HG03066 (cell line): ENCODE measurements at regions not wholly inside any gene's neighbourhood (a gene's known extent, or its start where the extent isn't known, plus 50 kb on each side); places are given as distances from the start of the nearest gene placed in this dataset.

Source experiments
- ATAC-seq: cut with Tn5 transposase; IDR thresholded peaks from one replicate; pipeline ENCODE4 v1.9.1; 2021; ENCODE audit warnings: low read depth; ENCODE audit not compliant: unreplicated experiment

DNA sequence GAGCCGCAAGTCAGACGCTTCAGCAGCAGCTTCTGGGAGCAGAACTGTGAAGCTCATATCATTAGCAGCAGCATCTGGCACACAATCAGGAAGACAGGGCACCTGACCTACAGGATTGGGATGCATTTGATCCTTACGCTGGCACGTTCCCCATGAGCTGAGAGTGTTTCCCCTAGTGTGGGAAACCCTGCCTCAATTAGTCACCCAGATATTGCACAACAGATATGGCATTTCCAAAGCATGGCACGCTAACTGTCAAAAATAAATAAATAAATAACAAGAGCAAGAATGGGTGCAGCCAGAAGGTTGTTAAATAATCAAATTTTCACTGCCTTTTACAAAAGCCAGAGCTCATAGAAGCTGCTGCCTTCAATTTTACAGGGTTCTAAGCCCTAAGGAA, 189.6 kb upstream of the THBS1 start:
- ATAC-seq: no peak

DNA sequence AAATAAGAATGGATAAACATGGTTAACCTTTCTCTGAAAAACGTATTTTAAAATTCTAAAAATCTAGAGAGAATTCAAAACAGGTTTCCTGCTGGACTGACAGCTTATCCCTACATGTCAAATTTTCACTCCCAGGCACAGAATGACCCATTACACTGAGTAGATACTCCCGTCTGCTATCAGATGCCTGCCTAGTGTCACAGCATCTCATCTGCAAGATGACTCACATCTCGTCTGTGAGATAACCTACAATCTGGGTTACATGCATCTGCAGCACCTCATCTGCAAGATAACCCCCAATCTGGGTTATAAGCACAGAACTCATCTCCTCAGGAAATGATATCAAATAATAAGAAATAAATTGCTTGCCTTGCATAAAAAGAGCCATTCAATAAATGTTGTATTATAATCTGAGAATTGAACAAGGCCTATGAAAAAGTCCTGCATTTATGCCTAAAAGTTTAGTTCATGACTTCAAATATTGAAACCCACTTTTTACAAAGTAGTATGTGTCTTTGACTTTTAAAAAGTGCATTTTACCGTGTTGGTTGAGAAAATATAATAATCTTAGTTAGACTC, 188.3 kb upstream of the THBS1 start:
- no peak for ATAC-seq

DNA sequence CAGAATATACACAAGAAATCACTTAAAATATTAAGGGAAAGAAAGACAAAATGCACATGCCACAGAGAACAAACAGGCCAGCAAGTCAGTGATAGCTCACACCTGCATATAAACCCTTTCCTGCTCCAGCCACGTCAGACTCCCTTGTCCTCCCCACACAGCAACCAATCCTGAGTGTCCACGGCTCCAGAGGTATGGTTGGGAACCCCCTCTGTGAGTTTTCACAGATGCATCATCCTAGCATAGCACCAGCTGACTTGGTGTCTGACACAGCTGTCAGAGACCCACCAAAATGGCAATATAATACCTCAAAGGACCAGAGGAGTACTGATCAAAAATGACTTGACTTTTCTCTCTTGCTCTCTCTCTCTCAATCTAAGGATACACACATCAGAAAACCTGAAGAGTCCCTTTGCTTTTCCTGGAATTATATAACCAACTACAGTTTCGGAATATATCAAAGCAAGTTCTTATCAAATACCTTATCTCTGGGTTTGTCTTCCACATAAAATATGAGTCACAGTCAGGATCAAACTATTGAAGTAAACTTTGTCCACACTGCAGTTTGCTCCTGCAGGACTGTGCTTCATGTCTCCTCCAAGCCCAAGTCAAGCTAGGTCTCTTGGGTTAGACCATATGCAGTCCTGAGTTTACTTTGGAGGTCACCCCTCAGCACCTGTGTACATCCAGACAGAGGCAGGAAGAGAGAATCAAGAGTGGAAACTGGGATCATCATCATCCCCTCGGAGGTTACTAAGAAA, 187.1 kb upstream of the THBS1 start:
- ATAC-seq: no peak

DNA sequence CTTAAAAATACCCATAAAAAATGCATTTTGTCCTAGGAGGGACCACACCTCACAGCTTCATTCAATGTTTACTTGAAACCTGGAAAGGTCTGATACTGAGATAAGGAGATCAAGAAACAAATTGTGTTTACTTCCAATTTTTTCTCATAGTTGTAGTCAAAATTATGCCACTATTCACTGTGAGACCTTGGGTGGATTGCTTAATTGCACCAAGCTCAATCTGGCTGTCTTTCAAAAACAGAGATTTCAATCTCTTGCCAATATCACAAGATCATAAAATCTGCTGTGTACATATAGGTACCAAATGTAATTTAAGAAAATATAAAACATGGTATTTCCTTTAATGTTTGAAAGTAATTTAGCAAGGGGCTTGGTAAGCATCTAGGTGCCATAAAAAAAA, 186.4 kb upstream of the THBS1 start:
- ATAC-seq: no peak

GRCh38 chr15:39396979-39397615, 183.8 kb upstream of the THBS1 start:
- no peak for ATAC-seq

DNA sequence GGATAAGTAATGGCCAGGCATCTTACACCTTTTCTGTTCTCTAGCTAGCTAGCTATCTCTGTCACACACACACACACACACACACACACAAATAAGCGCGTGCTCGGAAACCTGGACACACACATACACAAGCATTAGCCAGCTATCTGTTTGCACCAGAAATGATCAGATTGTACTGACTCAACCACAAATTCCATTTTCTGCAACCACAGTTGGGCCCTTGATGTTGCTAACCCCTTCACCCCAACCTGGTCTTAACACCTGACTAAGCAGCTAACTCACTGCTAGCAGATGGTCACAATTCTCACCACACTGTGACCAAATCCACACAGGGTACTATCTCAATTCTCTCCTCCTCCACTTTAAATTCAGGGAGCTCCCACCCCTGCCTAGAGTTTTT, 183.0 kb upstream of the THBS1 start:
- ATAC-seq: no peak

GRCh38 chr15:39399600-39399999, 181.3 kb upstream of the THBS1 start:
- no peak for ATAC-seq

- no peak for ATAC-seq
These were observed 180.9 kb upstream of the THBS1 start for GRCh38 chr15:39400002-39400401.

DNA sequence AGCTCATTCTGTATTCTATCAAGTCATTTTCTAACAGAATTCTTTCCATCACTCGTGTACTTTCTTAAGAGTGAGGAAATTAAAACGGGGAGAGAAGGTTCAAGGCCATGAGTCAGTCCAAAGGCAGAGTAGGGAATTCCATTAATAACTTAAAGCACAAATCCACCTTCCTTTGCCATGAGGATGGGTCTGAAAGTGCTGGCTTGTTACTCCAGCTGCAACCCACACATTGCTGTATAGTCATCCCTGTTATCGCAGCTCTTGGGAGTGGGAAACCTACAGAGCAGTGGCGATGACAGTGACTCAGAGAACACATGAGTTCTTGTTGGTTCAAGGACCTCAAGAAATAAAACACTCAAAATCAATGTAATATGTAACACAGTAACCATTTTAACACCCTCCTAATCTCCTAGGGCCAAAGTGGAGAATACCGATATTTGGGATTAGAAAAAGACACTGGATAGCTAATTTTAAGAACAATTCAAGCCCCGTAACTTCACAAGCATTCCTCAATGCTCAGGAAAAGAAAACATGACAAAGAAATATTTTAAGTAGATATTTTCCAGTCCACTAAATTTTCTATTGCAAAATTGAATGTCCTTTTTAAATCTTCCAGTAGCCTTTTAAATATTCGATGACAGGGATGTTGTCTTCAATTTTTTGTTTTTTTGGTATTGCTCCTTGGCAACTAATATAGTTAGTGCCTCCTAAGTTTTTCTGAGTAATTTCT, 179.9 kb upstream of the THBS1 start:
- no peak for ATAC-seq

DNA sequence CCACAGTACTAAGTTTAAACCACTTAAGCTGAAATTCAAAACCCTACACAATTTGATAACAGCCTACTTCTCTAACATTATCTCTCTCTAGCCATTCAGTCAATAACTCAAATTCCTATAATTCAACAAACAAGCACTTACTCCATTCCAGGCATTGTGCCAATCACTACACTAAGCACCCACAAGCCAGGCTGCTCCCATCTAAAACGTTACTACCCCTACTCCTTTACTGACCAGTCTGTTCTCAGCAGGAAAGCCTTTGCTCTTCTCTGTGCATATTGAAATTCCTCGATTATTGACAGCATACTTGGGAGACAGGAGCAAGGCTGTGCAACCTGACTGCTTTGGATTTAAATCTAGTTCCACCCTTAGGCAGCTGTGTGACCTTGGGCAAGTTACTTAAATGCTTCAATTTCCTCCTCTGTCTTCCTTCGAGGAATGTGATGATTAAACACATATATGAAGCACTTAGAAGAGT, 177.2 kb upstream of the THBS1 start:
- no peak for ATAC-seq

DNA sequence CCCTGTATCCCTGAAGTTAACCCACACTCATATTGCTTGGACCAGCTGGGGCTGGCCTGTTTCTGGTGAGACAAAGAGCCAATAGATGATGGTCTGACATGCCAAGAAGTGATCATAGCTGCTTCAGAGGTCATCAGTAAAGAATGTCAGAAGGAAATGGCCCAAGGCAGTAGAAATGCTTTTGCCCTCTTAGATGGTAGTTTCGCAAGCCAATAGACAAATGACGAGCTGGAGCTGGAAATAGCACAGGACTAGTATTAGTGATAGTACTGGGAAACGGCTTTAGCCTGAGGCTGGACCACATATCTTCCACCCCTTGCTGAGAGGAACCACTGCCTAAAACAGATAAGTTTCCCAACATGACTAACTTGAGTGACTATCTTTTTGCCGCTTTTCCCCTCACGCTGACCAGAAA, 176.1 kb upstream of the THBS1 start:
- ATAC-seq: no peak

GRCh38 chr15:39406485-39406884, 174.4 kb upstream of the THBS1 start:
- ATAC-seq: peak; percentile 60

DNA sequence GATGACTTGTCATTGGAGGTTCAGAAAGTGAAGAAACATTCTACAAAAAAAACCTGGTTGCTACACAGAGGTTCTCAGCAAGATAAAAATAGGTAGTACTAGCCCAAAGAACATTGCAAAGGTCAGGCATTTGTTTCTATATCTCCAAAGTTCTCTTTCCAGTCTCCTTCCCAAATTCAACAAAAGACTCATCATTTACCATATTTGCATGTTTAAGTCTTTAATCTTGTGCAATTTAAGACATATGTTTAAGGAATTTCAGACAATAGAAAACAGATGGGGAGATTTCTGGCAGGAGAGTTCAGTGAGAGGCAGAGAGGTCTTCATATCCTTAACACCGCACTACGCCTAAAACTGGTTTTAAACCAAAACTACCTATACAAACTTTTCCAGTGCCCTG, 173.8 kb upstream of the THBS1 start:
- ATAC-seq: no peak

DNA sequence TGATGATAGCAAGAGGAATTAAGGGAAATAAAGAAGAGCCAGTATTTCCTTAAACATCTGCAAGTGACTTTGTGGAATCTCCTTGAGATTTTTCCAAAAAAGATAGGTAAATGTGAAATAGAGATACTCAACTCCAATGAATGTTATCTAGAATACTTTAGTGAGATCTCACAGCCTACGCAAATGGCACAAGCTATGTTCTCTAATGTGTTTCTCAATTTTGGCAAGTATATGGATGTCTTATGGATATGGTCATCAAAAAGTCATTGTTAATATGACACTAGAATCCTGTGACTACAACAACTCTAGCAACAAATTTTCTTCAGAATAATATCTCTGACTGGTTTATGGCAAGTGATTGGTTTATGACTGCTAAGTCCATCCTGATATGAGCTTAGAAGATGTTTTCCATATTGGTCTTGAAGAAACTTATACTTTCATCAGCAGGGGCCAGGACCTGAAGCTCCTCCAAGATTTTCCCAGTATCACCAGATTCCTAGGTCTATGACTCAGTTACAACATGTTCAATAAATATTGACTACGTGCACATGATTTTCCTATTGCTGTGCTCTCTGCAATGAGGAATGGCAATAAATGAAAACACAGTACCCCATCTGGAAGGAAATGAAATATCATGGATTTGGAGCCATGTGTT, 170.9 kb upstream of the THBS1 start:
- ATAC-seq: no peak

GRCh38 chr15:39411102-39411989, 169.5 kb upstream of the THBS1 start:
- ATAC-seq: peak; percentile 78

DNA sequence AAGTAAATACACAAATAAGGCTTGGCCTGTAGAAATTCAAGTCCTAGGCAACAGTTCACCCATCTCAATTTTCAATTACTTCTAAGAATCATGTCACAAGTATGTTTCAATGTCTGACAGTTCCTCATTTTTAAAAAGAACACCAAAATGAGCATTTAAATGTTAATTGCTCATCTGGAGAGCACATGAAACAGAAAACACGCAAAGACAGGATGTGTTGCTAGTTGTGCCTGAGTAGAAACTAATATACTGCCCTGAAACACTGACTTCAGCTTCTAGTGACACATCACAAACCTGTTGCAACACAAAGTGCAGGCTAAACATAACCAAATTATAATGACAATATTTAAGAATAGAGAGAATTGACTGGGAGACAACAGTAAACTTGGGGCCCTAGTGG, 167.3 kb upstream of the THBS1 start:
- ATAC-seq: peak; percentile 57

DNA sequence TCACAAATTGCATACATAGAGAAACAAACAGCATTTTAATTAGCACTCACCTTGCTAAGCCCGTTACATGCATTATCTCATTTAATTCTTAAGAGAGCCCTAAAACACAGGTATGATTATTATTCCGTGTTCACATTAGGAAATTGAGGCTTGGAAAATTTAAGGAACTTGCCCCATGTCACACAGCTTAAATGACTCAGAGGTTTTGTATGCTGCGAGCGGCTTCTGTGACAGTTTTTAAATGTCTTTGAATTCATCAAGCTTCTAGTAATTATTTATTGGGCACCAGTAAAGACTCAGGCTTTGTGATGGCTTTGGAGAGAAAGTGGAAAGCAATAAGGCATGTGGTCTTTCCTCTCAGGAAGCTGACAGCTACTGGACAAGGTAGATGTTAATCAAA, 166.7 kb upstream of the THBS1 start:
- ATAC-seq: no peak

- no peak for ATAC-seq
These were observed 165.2 kb upstream of the THBS1 start for GRCh38 chr15:39415634-39416033.

DNA sequence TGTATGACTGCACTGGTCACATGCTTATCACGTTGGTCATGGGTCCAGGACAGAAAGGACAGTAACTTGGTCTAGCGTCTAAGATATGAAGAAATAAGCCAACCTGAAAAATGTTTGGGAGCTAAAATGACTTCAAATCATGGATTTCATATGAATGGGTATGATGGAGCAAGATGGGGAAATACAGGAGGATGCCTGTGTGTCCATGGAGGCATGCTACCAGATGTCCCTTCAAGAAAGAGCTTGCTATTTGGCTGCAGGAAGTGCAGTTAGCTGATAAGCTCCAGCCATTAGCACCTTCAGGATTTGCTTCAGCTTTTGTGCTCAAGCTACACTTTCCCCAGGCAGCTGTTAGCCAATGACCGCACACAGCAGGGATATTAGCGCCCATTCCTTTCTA, 164.6 kb upstream of the THBS1 start:
- no peak for ATAC-seq
